ENCODE measurements at regions not wholly inside any gene's neighbourhood (a gene's known extent, or its start where the extent isn't known, plus 50 kb on each side); places are given as distances from the start of the nearest gene placed in this dataset.

DNA sequence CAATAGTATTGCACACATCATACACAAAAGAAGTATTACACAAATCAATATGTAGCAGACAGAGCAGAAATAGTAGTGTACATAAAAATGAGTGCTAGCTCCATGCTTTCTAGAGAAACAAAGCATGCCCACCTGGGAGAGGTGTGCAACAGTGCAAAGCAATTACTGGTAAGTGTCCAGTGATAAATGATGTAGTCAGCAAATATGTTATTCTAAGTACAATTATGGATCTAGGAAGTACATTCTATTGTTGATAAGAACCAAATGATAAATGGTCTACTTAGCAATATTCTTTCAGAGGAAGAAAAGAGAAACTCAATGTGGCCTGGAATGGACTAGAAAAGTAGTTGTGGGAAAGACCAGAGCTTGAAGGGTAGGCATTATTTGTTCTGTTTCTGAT, 188.6 kb downstream of the HINT1 start:
- TF ChIP-seq, protein P1, sequence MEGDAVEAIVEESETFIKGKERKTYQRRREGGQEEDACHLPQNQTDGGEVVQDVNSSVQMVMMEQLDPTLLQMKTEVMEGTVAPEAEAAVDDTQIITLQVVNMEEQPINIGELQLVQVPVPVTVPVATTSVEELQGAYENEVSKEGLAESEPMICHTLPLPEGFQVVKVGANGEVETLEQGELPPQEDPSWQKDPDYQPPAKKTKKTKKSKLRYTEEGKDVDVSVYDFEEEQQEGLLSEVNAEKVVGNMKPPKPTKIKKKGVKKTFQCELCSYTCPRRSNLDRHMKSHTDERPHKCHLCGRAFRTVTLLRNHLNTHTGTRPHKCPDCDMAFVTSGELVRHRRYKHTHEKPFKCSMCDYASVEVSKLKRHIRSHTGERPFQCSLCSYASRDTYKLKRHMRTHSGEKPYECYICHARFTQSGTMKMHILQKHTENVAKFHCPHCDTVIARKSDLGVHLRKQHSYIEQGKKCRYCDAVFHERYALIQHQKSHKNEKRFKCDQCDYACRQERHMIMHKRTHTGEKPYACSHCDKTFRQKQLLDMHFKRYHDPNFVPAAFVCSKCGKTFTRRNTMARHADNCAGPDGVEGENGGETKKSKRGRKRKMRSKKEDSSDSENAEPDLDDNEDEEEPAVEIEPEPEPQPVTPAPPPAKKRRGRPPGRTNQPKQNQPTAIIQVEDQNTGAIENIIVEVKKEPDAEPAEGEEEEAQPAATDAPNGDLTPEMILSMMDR (IDR thresholded peaks at IDR 0.05) = no peak
- no peak for TF ChIP-seq POLR2A (IDR thresholded peaks at IDR 0.05)
